IMR-90 (cell line): ENCODE measurements at regions not wholly inside any gene's neighbourhood (a gene's known extent, or its start where the extent isn't known, plus 50 kb on each side); places are given as distances from the start of the nearest gene placed in this dataset.

Experiments
- ATAC-seq: fragments of 200-7000 bp; cut with Tn5 transposase; 2 replicates; pipeline ENCODE4 v1.9.1; 2020; ENCODE audit warnings: low read depth, mild to moderate bottlenecking, moderate library complexity
- BruUV-seq: library from RNA; stranded (reverse); fragments of 400-500 nt; replicated peaks from 2 replicates; lab custom pipeline; 2021; lab: Mats Ljungman, UMichigan
- CTCF ChIA-PET: fragments of 300-600 bp; formaldehyde crosslinking; extraction: SDS; loops from one replicate; lab custom pipeline; 2021; ENCODE audit warnings: antibody characterized with exemption; lab: Yijun Ruan, JAX
- POLR2A ChIA-PET: fragments of 300-600 bp; sonication (Branson Sonifier 250); formaldehyde crosslinking; loops from one replicate; lab custom pipeline; 2022; ENCODE audit warnings: antibody characterized with exemption; ENCODE audit not compliant: unreplicated experiment; lab: Charles Lee
- DNase-seq: peaks from one replicate; pipeline ENCODE4 v3.0.0; 2013
- H2AFZ ChIP-seq: replicated peaks from 2 replicates; pipeline ENCODE3; 2013; ENCODE audit warnings: low read length, mild to moderate bottlenecking; ENCODE audit not compliant: poor library complexity
- H2AK5ac ChIP-seq: 2 replicates; pipeline ENCODE4 v1.6.1; 2013; ENCODE audit warnings: low read depth, low read length, inconsistent platforms
- H2AK9ac ChIP-seq: replicated peaks from 2 replicates; pipeline ENCODE3; 2013; ENCODE audit warnings: mild to moderate bottlenecking, low read depth, low read length, moderate library complexity; ENCODE audit not compliant: poor library complexity
- H2BK120ac ChIP-seq: 2 replicates; pipeline ENCODE4 v1.6.1; 2013; ENCODE audit warnings: low read depth, low read length, inconsistent platforms
- H2BK15ac ChIP-seq: 3 replicates; pipeline ENCODE4 v1.6.1; 2013; ENCODE audit warnings: low read depth, low read length, inconsistent platforms
- H2BK20ac ChIP-seq: 2 replicates; pipeline ENCODE4 v1.6.1; 2013; ENCODE audit warnings: low read depth, mild to moderate bottlenecking, inconsistent platforms, low read length, moderate library complexity
- H2BK5ac ChIP-seq: 2 replicates; pipeline ENCODE4 v1.6.1; 2013; ENCODE audit warnings: mild to moderate bottlenecking, low read depth, low read length, inconsistent platforms; ENCODE audit not compliant: poor library complexity, severe bottlenecking
- H3K14ac ChIP-seq: replicated peaks from 2 replicates; pipeline ENCODE4 v1.6.1; 2013; ENCODE audit warnings: low read depth, low read length, inconsistent platforms
- H3K18ac ChIP-seq: 2 replicates; pipeline ENCODE4 v1.6.1; 2013; ENCODE audit warnings: low read depth, low read length, control low read depth
- H3K23ac ChIP-seq: 2 replicates; pipeline ENCODE4 v1.6.1; 2013; ENCODE audit warnings: low read depth, low read length, inconsistent platforms
- H3K27ac ChIP-seq: 2 replicates; pipeline ENCODE4 v1.5.1; 2013; ENCODE audit warnings: mild to moderate bottlenecking, control low read depth, low read length; ENCODE audit not compliant: insufficient read depth
- H3K27me3 ChIP-seq: 2 replicates; pipeline ENCODE4 v1.6.1; 2013; ENCODE audit warnings: low read length; ENCODE audit not compliant: control insufficient read depth, insufficient read depth
- H3K36me3 ChIP-seq: 2 replicates; pipeline ENCODE4 v1.6.1; 2013; ENCODE audit warnings: low read length, mixed read lengths; ENCODE audit not compliant: control insufficient read depth, insufficient read depth
- H3K4ac ChIP-seq: 2 replicates; pipeline ENCODE4 v1.6.1; 2013; ENCODE audit warnings: low read depth, low read length, inconsistent platforms
- H3K4me1 ChIP-seq: 2 replicates; pipeline ENCODE4 v1.6.1; 2013; ENCODE audit warnings: low read length, mixed read lengths; ENCODE audit not compliant: control insufficient read depth, insufficient read depth
- H3K4me2 ChIP-seq: 2 replicates; pipeline ENCODE4 v1.6.1; 2013; ENCODE audit warnings: low read depth, mild to moderate bottlenecking, control low read depth, low read length, moderate library complexity
- H3K4me3 ChIP-seq: 2 replicates; pipeline ENCODE4 v1.5.1; 2013; ENCODE audit warnings: low read depth, mild to moderate bottlenecking, control low read depth, low read length, moderate library complexity; ENCODE audit not compliant: insufficient read depth
- H3K56ac ChIP-seq: 2 replicates; pipeline ENCODE4 v1.6.1; 2013; ENCODE audit warnings: low read length, inconsistent platforms; ENCODE audit not compliant: insufficient read depth; ENCODE audit errors: extremely low read depth
- H3K79me1 ChIP-seq, 2 experiments: 2 replicates each; pipeline ENCODE4 v1.6.1; 2013; ENCODE audit warnings: low read length in 2 of 2, inconsistent platforms in 1 of 2, low read depth in 1 of 2
- H3K9ac ChIP-seq: 2 replicates; pipeline ENCODE4 v1.6.1; 2013; ENCODE audit warnings: low read depth, low read length, control low read depth
- H3K9me1 ChIP-seq: 2 replicates; pipeline ENCODE4 v1.6.1; 2013; ENCODE audit warnings: low read length, inconsistent platforms; ENCODE audit not compliant: insufficient read depth
- H3K9me3 ChIP-seq: 2 replicates; pipeline ENCODE4 v1.6.1; 2013; ENCODE audit warnings: low read length; ENCODE audit not compliant: control insufficient read depth, insufficient read depth
- H4K20me1 ChIP-seq: 2 replicates; pipeline ENCODE4 v1.6.1; 2013; ENCODE audit warnings: low read length, inconsistent platforms; ENCODE audit not compliant: insufficient read depth
- H4K5ac ChIP-seq: 2 replicates; pipeline ENCODE4 v1.6.1; 2013; ENCODE audit warnings: mild to moderate bottlenecking, low read depth, low read length, control low read depth
- H4K8ac ChIP-seq, 2 experiments: 2 replicates each; pipeline ENCODE4 v1.6.1; 2013; ENCODE audit warnings: low read depth in 2 of 2, low read length in 2 of 2, control low read depth in 1 of 2, inconsistent platforms in 1 of 2
- H4K91ac ChIP-seq: 2 replicates; pipeline ENCODE4 v1.6.1; 2013; ENCODE audit warnings: low read depth, low read length, inconsistent platforms; ENCODE audit not compliant: insufficient read depth
- FOS ChIP-seq: fragments of 150-350 bp; IDR thresholded peaks from 2 replicates; pipeline ENCODE4 v1.6.1; 2016; ENCODE audit warnings: low read depth, low read length
- NFE2L2 ChIP-seq: fragments of 150-350 bp; IDR thresholded peaks from 2 replicates; pipeline ENCODE4 v1.6.1; 2016; ENCODE audit warnings: low read depth, mild to moderate bottlenecking, low read length
- WGBS, 2 experiments: methylation state at CpG; one replicate each; pipeline versions ENCODE4 v1.1.5 to v1.1.7; 2013; ENCODE audit warnings: missing lambda C conversion rate in 2 of 2; ENCODE audit not compliant: insufficient read length in 1 of 2; ENCODE audit errors: extremely low coverage in 2 of 2; 5-methylcytosine and 5-hydroxymethylcytosine counted together
- dilution Hi-C: fragments of 300-500 bp; cut with HindIII; formaldehyde crosslinking; loops from one replicate; pipeline ENCODE4 v1.14.3; 2018; ENCODE audit warnings: low sequenced_read_pairs; ENCODE audit not compliant: unreplicated experiment
- in situ Hi-C: fragments of 300-500 bp; cut with MboI; formaldehyde crosslinking; loops from 3 replicates; pipeline ENCODE4 v1.14.3; 2019; ENCODE audit warnings: low sequenced_read_pairs, inconsistent platforms, mixed read lengths
- intact Hi-C: fragments of 100-400 bp; cut with micrococcal nuclease; formaldehyde crosslinking; loops from 2 replicates; pipeline ENCODE4 v1.10.0; 2022

DNA sequence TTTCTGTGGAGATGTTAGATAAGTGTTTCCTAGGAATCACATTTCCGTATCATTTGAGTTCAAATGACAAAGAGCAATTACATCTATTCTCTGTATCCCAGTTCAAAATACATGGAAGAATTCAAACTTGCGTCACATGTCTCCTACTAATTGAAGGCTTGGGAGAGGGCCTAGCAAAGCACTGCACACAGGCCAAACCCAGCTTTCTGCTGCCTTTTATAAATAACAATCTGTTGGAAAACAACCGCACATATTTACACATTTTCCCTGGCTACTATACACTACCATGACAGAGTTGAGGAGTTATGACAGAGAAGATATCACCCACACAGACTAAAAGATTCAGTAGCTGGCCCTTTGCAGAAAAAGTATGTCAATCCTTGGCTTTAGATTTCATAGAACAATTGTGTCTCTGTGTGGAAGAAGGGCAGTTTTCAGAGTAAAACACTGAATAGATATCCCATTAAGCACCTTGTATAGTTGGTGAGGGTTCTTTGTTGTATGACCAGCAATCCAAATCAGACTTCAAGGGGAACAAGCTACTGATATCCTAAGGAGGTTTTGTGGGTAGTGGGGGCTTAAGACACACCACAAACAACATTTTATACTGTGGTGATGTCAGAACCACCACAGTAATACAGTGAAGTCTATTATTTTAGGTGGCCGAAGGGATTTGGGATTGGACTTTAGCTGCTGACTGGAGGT, 861.3 kb downstream of the CCDC85A start:
- Histone ChIP-seq H2AK9ac (no peak overlapping the region), H3K36me3 (no peaks in the 10 kb centered on the region), H3K4me3 (no peak overlapping the region), H2AFZ (no peak overlapping the region), H2BK20ac (no peak overlapping the region), H3K14ac (no peak overlapping the region), H3K9ac (no peak overlapping the region), H2BK15ac (no peak overlapping the region), H3K79me1 (no peaks in the 10 kb centered on the region), H2BK120ac (no peak overlapping the region), H3K56ac (no peak overlapping the region), H4K91ac (no peak overlapping the region), H3K4me1 (no peaks in the 10 kb centered on the region), H4K8ac (no peak overlapping the region), H2BK5ac (no peak overlapping the region), H4K20me1 (no peaks in the 10 kb centered on the region), H3K23ac (no peak overlapping the region), H3K18ac (no peak overlapping the region), H3K4ac (no peak overlapping the region), H3K9me3 (peaks cover 3% of the 10 kb centered on the region; the same call in 1 of the 2 replicates), H4K5ac (no peak overlapping the region), H3K9me1 (no peaks in the 10 kb centered on the region), H3K27me3 (no peaks in the 10 kb centered on the region), H2AK5ac (no peak overlapping the region), H3K27ac (no peak overlapping the region), H3K4me2 (no peak overlapping the region)
- ChIA-PET CTCF (no interaction called here), POLR2A (no interaction called here)
- in situ Hi-C loops, result no loop called here
- no TSS peak for BruUV-seq
- DNase-seq, result no peak
- intact Hi-C loops, result loop anchor here (1.0 kb wide), 1 partner anchor 79 kb away; no protein-coding TSS in a partner anchor
- no peak for ATAC-seq
- WGBS, 2 experiments, result no CpG with 5 or more reads among the region's 4 CpGs
- TF ChIP-seq NFE2L2 (no peak), FOS (no peak)
- dilution Hi-C loops, result no loop called here
